Prostate gland (tissue), 2 donors: ENCODE measurements at regions not wholly inside any gene's neighbourhood (a gene's known extent, or its start where the extent isn't known, plus 50 kb on each side); places are given as distances from the start of the nearest gene placed in this dataset.

Experiments used
- DNase-seq: peaks from one replicate; pipeline ENCODE4 v3.0.0-alpha.2; 2019; ENCODE audit warnings: low spot score
- H3K27ac ChIP-seq, 2 donors: fragments of 200-600 bp; sonication (generic); 2 replicates each; pipeline ENCODE4 v1.5.1; 2017 to 2019
- H3K27me3 ChIP-seq: fragments of 200-600 bp; sonication (generic); replicated peaks from 2 replicates; pipeline ENCODE4 v1.5.1; 2019; ENCODE audit not compliant: insufficient read depth
- H3K36me3 ChIP-seq, 2 donors: fragments of 200-600 bp; sonication (generic); 1 replicate in 1 of 2; 2 replicates in 1 of 2; pipeline versions ENCODE4 v1.5.1 to v1.8.1; 2017 to 2019
- H3K4me1 ChIP-seq: fragments of 200-600 bp; sonication (generic); replicated peaks from 2 replicates; pipeline ENCODE4 v1.5.1; 2019
- H3K4me3 ChIP-seq, 2 donors: fragments of 200-600 bp; sonication (generic); 2 replicates each; pipeline ENCODE4 v1.5.1; 2017 to 2019
- H3K9me3 ChIP-seq: fragments of 200-600 bp; sonication (generic); 2 replicates; pipeline ENCODE4 v1.5.1; 2017
- CTCF ChIP-seq, 4 experiments: fragments of 200-600 bp in 2 of 4; fragments of 450-650 bp in 2 of 4; sonication (generic) in 2 of 4; IDR thresholded peaks; 1 replicate in 3 of 4; 2 replicates in 1 of 4; pipeline ENCODE4 v1.5.1; 2016 to 2019; ENCODE audit warnings: antibody characterized with exemption in 4 of 4, mild to moderate bottlenecking in 2 of 4, moderate library complexity in 2 of 4
- POLR2A ChIP-seq: fragments of 450-650 bp; IDR thresholded peaks from one replicate; pipeline ENCODE4 v1.6.1; 2016; ENCODE audit warnings: antibody characterized with exemption, mild to moderate bottlenecking
- POLR2AphosphoS5 ChIP-seq: sonication (generic); formaldehyde crosslinking; IDR thresholded peaks from one replicate; pipeline ENCODE4 v1.6.1; 2017; ENCODE audit warnings: antibody characterized with exemption
- WGBS: methylation state at CpG from one replicate; pipeline ENCODE4 v1.1.5; 2018; 5-methylcytosine and 5-hydroxymethylcytosine counted together
- intact Hi-C: fragments of 100-400 bp; cut with DNase I; formaldehyde crosslinking; loops from one replicate; pipeline ENCODE4 v1.14.2; 2022

GRCh38 chr7:49038821-49039358, 114.5 kb downstream of the CDC14C start:
- no peaks in the 10 kb centered on the region for H3K9me3 ChIP-seq
- 89% methylated on average over 1 of the region's 1 CpG for WGBS
- no peaks in the 10 kb centered on the region for H3K4me1 ChIP-seq
- no peaks in the 10 kb centered on the region for H3K27me3 ChIP-seq
- H3K36me3 ChIP-seq = no peaks in the 10 kb centered on the region
- intact Hi-C loops = no loop called here
- DNase-seq = no peak
- TF ChIP-seq CTCF (IDR thresholded peaks at IDR 0.05) (no peak), POLR2AphosphoS5 (no peak), POLR2A (no peak)
- H3K27ac ChIP-seq = no peak overlapping the region
- H3K4me3 ChIP-seq = no peak overlapping the region

GRCh38 chr7:49060743-49061142, 136.4 kb downstream of the CDC14C start:
- no peaks in the 10 kb centered on the region for H3K27me3 ChIP-seq
- 92% methylated on average over 3 of the region's 3 CpGs for WGBS
- no peaks in the 10 kb centered on the region for H3K9me3 ChIP-seq
- no peaks in the 10 kb centered on the region for H3K4me1 ChIP-seq
- intact Hi-C loops = no loop called here
- TF ChIP-seq CTCF (IDR thresholded peaks at IDR 0.05) (no peak), POLR2AphosphoS5 (no peak), POLR2A (no peak)
- no peak for DNase-seq
- no peaks in the 10 kb centered on the region for H3K36me3 ChIP-seq
- H3K4me3 ChIP-seq = no peak overlapping the region
- H3K27ac ChIP-seq = no peak overlapping the region

- intact Hi-C loops = no loop called here
- H3K4me1 ChIP-seq = no peaks in the 10 kb centered on the region
- TF ChIP-seq POLR2AphosphoS5 (no peak), CTCF (IDR thresholded peaks at IDR 0.05) (no peak), POLR2A (no peak)
- H3K4me3 ChIP-seq = no peak overlapping the region
- no peak for DNase-seq
- 81% methylated on average over 2 of the region's 2 CpGs for WGBS
- no peak overlapping the region for H3K27ac ChIP-seq
- H3K9me3 ChIP-seq = no peaks in the 10 kb centered on the region
- no peaks in the 10 kb centered on the region for H3K27me3 ChIP-seq
- no peaks in the 10 kb centered on the region for H3K36me3 ChIP-seq
These were observed 150.2 kb downstream of the CDC14C start for GRCh38 chr7:49074538-49074937.

- H3K27me3 ChIP-seq = no peaks in the 10 kb centered on the region
- intact Hi-C loops = no loop called here
- TF ChIP-seq POLR2AphosphoS5 (no peak), POLR2A (no peak), CTCF (IDR thresholded peaks at IDR 0.05) (no peak)
- H3K9me3 ChIP-seq = no peaks in the 10 kb centered on the region
- no peaks in the 10 kb centered on the region for H3K36me3 ChIP-seq
- no peak overlapping the region for H3K4me3 ChIP-seq
- no peak for DNase-seq
- WGBS = 94% methylated on average over 2 of the region's 2 CpGs
- no peaks in the 10 kb centered on the region for H3K4me1 ChIP-seq
- H3K27ac ChIP-seq = no peak overlapping the region
These were observed 156.6 kb downstream of the CDC14C start for GRCh38 chr7:49080896-49081475.

- DNase-seq = no peak
- Histone ChIP-seq H3K9me3 (no peaks in the 10 kb centered on the region), H3K27ac (no peak overlapping the region), H3K36me3 (no peaks in the 10 kb centered on the region), H3K4me3 (no peak overlapping the region), H3K27me3 (no peaks in the 10 kb centered on the region), H3K4me1 (no peaks in the 10 kb centered on the region)
- intact Hi-C loops = no loop called here
- no peak for TF ChIP-seq POLR2A
- no peak for TF ChIP-seq CTCF (IDR thresholded peaks at IDR 0.05)
- TF ChIP-seq POLR2AphosphoS5 = no peak
These were observed 163.7 kb downstream of the CDC14C start for GRCh38 chr7:49088017-49088416.
